ENCODE measurements at regions not wholly inside any gene's neighbourhood (a gene's known extent, or its start where the extent isn't known, plus 50 kb on each side); places are given as distances from the start of the nearest gene placed in this dataset.

GRCh38 chr20:40393197-40394079 is 295.6 kb downstream of the MAFB start:
- no peak overlapping the region for H3K4me3 Mint-ChIP-seq
- H3K27ac Mint-ChIP-seq, result no peak overlapping the region
- peaks cover 0 to 8% of the 10 kb centered on the region in 2 donors for H3K27me3 Mint-ChIP-seq
- DNase-seq (ENCODE audit: low spot score) (no peak), ATAC-seq (no peak)
- no peaks in the 10 kb centered on the region for H3K9me3 Mint-ChIP-seq
- H3K36me3 Mint-ChIP-seq, result no peaks in the 10 kb centered on the region
- H3K4me1 Mint-ChIP-seq (ENCODE audit: low read depth in 2 of 2), result no peaks in the 10 kb centered on the region

GRCh38 chr20:40390654-40391053 is 298.4 kb downstream of the MAFB start:
- DNase-seq (ENCODE audit: low spot score) (no peak), ATAC-seq (no peak)
- H3K4me1 Mint-ChIP-seq (ENCODE audit: low read depth in 2 of 2), result no peaks in the 10 kb centered on the region
- H3K4me3 Mint-ChIP-seq, result no peak overlapping the region
- H3K27me3 Mint-ChIP-seq, result peaks cover 0 to 19% of the 10 kb centered on the region in 2 donors
- peaks cover 6% of the 10 kb centered on the region for H3K9me3 Mint-ChIP-seq
- H3K36me3 Mint-ChIP-seq, result no peaks in the 10 kb centered on the region
- H3K27ac Mint-ChIP-seq, result no peak overlapping the region

GRCh38 chr20:40370800-40371199 is 318.2 kb downstream of the MAFB start:
- ATAC-seq, result no peak
- Mint-ChIP-seq H3K36me3 (no peaks in the 10 kb centered on the region), H3K9me3 (no peaks in the 10 kb centered on the region), H3K27me3 (peaks cover 3 to 22% of the 10 kb centered on the region in 2 donors), H3K4me3 (no peak overlapping the region), H3K27ac (no peak overlapping the region), H3K4me1 (ENCODE audit: low read depth in 2 of 2) (no peaks in the 10 kb centered on the region)
- DNase-seq (ENCODE audit: low spot score), result no peak

GRCh38 chr20:40368876-40369275 is 320.2 kb downstream of the MAFB start:
- Mint-ChIP-seq H3K4me1 (ENCODE audit: low read depth in 2 of 2) (no peaks in the 10 kb centered on the region), H3K9me3 (peaks cover 7% of the 10 kb centered on the region)

GRCh38 chr20:40361916-40362315 is 327.1 kb downstream of the MAFB start:
- Mint-ChIP-seq H3K36me3 (no peaks in the 10 kb centered on the region), H3K9me3 (peaks cover 7% of the 10 kb centered on the region), H3K4me1 (ENCODE audit: low read depth in 2 of 2) (no peaks in the 10 kb centered on the region), H3K27ac (no peak overlapping the region), H3K4me3 (no peak overlapping the region), H3K27me3 (peaks cover 6 to 37% of the 10 kb centered on the region in 2 donors)
- DNase-seq (ENCODE audit: low spot score) (no peak), ATAC-seq (no peak)

More at GRCh38 chr20:40368876-40369275, 320.2 kb downstream of the MAFB start:
- Mint-ChIP-seq H3K36me3 (no peaks in the 10 kb centered on the region), H3K27me3 (peaks cover 6 to 25% of the 10 kb centered on the region in 2 donors), H3K27ac (no peak overlapping the region), H3K4me3 (no peak overlapping the region)
- ATAC-seq (no peak), DNase-seq (ENCODE audit: low spot score) (no peak)

GRCh38 chr20:40359131-40359912 is 329.7 kb downstream of the MAFB start:
- Mint-ChIP-seq H3K4me3 (no peak overlapping the region), H3K27me3 (peaks cover 3 to 39% of the 10 kb centered on the region in 2 donors), H3K36me3 (no peaks in the 10 kb centered on the region), H3K4me1 (ENCODE audit: low read depth in 2 of 2) (no peaks in the 10 kb centered on the region), H3K27ac (no peak overlapping the region), H3K9me3 (no peaks in the 10 kb centered on the region)
- ATAC-seq, result no peak
- no peak for DNase-seq (ENCODE audit: low spot score)

- Mint-ChIP-seq H3K27ac (no peak overlapping the region), H3K4me1 (ENCODE audit: low read depth in 2 of 2) (no peaks in the 10 kb centered on the region), H3K4me3 (no peak overlapping the region), H3K9me3 (no peaks in the 10 kb centered on the region), H3K36me3 (no peaks in the 10 kb centered on the region), H3K27me3 (peaks cover 6 to 39% of the 10 kb centered on the region in 2 donors)
- ATAC-seq, result no peak
- no peak for DNase-seq (ENCODE audit: low spot score)
Measured at GRCh38 chr20:40354880-40355279, 334.2 kb downstream of the MAFB start.

- H3K36me3 Mint-ChIP-seq, result peaks cover 14% of the 10 kb centered on the region
- no peak overlapping the region for H3K4me3 Mint-ChIP-seq
- peaks cover 18% of the 10 kb centered on the region for H3K9me3 Mint-ChIP-seq
- no peak for ATAC-seq
- no peaks in the 10 kb centered on the region for H3K4me1 Mint-ChIP-seq (ENCODE audit: low read depth in 2 of 2)
- H3K27me3 Mint-ChIP-seq, result peaks cover 0 to 17% of the 10 kb centered on the region in 2 donors
- no peak overlapping the region for H3K27ac Mint-ChIP-seq
- no peak for DNase-seq (ENCODE audit: low spot score)
Measured at GRCh38 chr20:40343390-40343789, 345.6 kb downstream of the MAFB start.

- Mint-ChIP-seq H3K27ac (no peak overlapping the region), H3K27me3 (peaks cover 0 to 15% of the 10 kb centered on the region in 2 donors), H3K4me3 (no peak overlapping the region), H3K9me3 (peaks cover 16% of the 10 kb centered on the region), H3K36me3 (peaks cover 14% of the 10 kb centered on the region), H3K4me1 (ENCODE audit: low read depth in 2 of 2) (no peaks in the 10 kb centered on the region)
- DNase-seq (ENCODE audit: low spot score) (no peak), ATAC-seq (no peak)
Measured at GRCh38 chr20:40341561-40341960, 347.5 kb downstream of the MAFB start.

- Mint-ChIP-seq H3K36me3 (peaks cover 14% of the 10 kb centered on the region), H3K4me1 (ENCODE audit: low read depth in 2 of 2) (no peaks in the 10 kb centered on the region), H3K9me3 (peaks cover 11% of the 10 kb centered on the region), H3K27me3 (peaks cover 2 to 15% of the 10 kb centered on the region in 2 donors), H3K27ac (no peak overlapping the region), H3K4me3 (no peak overlapping the region)
- ATAC-seq (no peak), DNase-seq (ENCODE audit: low spot score) (no peak)
Measured at GRCh38 chr20:40339661-40340449, 349.2 kb downstream of the MAFB start.

- peaks cover 3% of the 10 kb centered on the region for H3K9me3 Mint-ChIP-seq
- no peaks in the 10 kb centered on the region for H3K36me3 Mint-ChIP-seq
- H3K27ac Mint-ChIP-seq, result no peak overlapping the region
- no peaks in the 10 kb centered on the region for H3K4me1 Mint-ChIP-seq (ENCODE audit: low read depth in 2 of 2)
- DNase-seq (ENCODE audit: low spot score), result no peak
- no peak overlapping the region for H3K4me3 Mint-ChIP-seq
- ATAC-seq, result no peak
- H3K27me3 Mint-ChIP-seq, result peaks cover 14 to 27% of the 10 kb centered on the region in 2 donors
Measured at GRCh38 chr20:40336533-40336932, 352.5 kb downstream of the MAFB start.

- Mint-ChIP-seq H3K4me3 (no peak overlapping the region), H3K27ac (no peak overlapping the region), H3K27me3 (peaks cover 14 to 27% of the 10 kb centered on the region in 2 donors), H3K4me1 (ENCODE audit: low read depth in 2 of 2) (no peaks in the 10 kb centered on the region), H3K9me3 (peaks cover 3% of the 10 kb centered on the region), H3K36me3 (no peaks in the 10 kb centered on the region)
- ATAC-seq, result no peak
- DNase-seq (ENCODE audit: low spot score), result no peak
Measured at GRCh38 chr20:40335901-40336351, 353.1 kb downstream of the MAFB start.

- ATAC-seq (no peak), DNase-seq (ENCODE audit: low spot score) (no peak)
- H3K4me3 Mint-ChIP-seq, result no peak overlapping the region
- no peaks in the 10 kb centered on the region for H3K36me3 Mint-ChIP-seq
- H3K4me1 Mint-ChIP-seq (ENCODE audit: low read depth in 2 of 2), result no peaks in the 10 kb centered on the region
- no peak overlapping the region for H3K27ac Mint-ChIP-seq
- peaks cover 3% of the 10 kb centered on the region for H3K9me3 Mint-ChIP-seq
- peaks cover 14 to 27% of the 10 kb centered on the region in 2 donors for H3K27me3 Mint-ChIP-seq
Measured at GRCh38 chr20:40335437-40335836, 353.6 kb downstream of the MAFB start.

All from natural killer cell treated with Interleukin-12 subunit alpha and Interleukin-12 subunit beta and Interleukin-15 and Interleukin-18, amount 100 ng/mL, for 72 hours (primary cell).